ENCODE measurements at regions not wholly inside any gene's neighbourhood (a gene's known extent, or its start where the extent isn't known, plus 50 kb on each side); places are given as distances from the start of the nearest gene placed in this dataset.

GRCh38 chr1:87194856-87195255 lies 133.8 kb upstream of the LMO4 start:
- no peak for TF ChIP-seq POLR2A (IDR thresholded peaks at IDR 0.05; ENCODE audit: low read depth, low read length)
- TF ChIP-seq CTCF (IDR thresholded peaks at IDR 0.05; ENCODE audit: extremely low read depth in 1 of 2, insufficient read depth in 1 of 2, low read depth in 1 of 2, low read length in 2 of 2) = no peak
- no peak for TF ChIP-seq POLR2AphosphoS5 (IDR thresholded peaks at IDR 0.05; ENCODE audit: insufficient read depth, low read depth, low read length)
- TF ChIP-seq EZH2 (IDR thresholded peaks at IDR 0.05; ENCODE audit: borderline replicate concordance, low read depth, low read length, severe bottlenecking) = no peak
